GM21390 (cell line): ENCODE measurements at regions not wholly inside any gene's neighbourhood (a gene's known extent, or its start where the extent isn't known, plus 50 kb on each side); places are given as distances from the start of the nearest gene placed in this dataset.
"Not testable (repeated sequence)": the region's sequence is repeated elsewhere in the genome, so short reads cannot be mapped to it uniquely, and the experiment has no call there.

Source experiments
- ATAC-seq: cut with Tn5 transposase; IDR thresholded peaks from one replicate; pipeline ENCODE4 v1.9.1; 2021; ENCODE audit not compliant: unreplicated experiment

- no peak for ATAC-seq
Measured at GRCh38 chr7:47093320-47094234, 488.3 kb downstream of the TNS3 start.

- ATAC-seq: no peak
Measured at GRCh38 chr7:47092336-47092735, 489.6 kb downstream of the TNS3 start.

- no peak for ATAC-seq
Measured at GRCh38 chr7:47091141-47091540, 490.8 kb downstream of the TNS3 start.

GRCh38 chr7:47089461-47089860, 492.4 kb downstream of the TNS3 start:
- no peak for ATAC-seq

- no peak for ATAC-seq
Measured at GRCh38 chr7:47089068-47089417, 492.9 kb downstream of the TNS3 start.

GRCh38 chr7:47088329-47089067, 493.4 kb downstream of the TNS3 start:
- ATAC-seq: peak; percentile 83

- ATAC-seq: no peak
Measured at GRCh38 chr7:47087866-47088265, 494.0 kb downstream of the TNS3 start.

GRCh38 chr7:47085491-47086275, 496.2 kb downstream of the TNS3 start:
- ATAC-seq: no peak

- ATAC-seq: no peak
Measured at GRCh38 chr7:47083476-47084250, 498.2 kb downstream of the TNS3 start.

GRCh38 chr7:47080816-47081215, 501.1 kb downstream of the TNS3 start:
- ATAC-seq: no peak

- no peak for ATAC-seq
Measured at GRCh38 chr7:47078241-47078640, 503.7 kb downstream of the TNS3 start.

GRCh38 chr7:47074702-47075153, 507.2 kb downstream of the TNS3 start:
- no peak for ATAC-seq

GRCh38 chr7:47073284-47073683, 508.6 kb downstream of the TNS3 start:
- ATAC-seq: no peak

GRCh38 chr7:47071866-47072265, 510.0 kb downstream of the TNS3 start:
- ATAC-seq: no peak

- ATAC-seq: no peak
Measured at GRCh38 chr7:47069385-47070076, 512.4 kb downstream of the TNS3 start.

- no peak for ATAC-seq
Measured at GRCh38 chr7:47066976-47067614, 514.8 kb downstream of the TNS3 start.

GRCh38 chr7:47056731-47057130, 525.2 kb downstream of the TNS3 start:
- ATAC-seq: no peak

- not testable (repeated sequence) for ATAC-seq
Measured at GRCh38 chr7:47052541-47053208, 529.2 kb downstream of the TNS3 start.

GRCh38 chr7:47049234-47049774, 532.6 kb downstream of the TNS3 start:
- no peak for ATAC-seq
